ENCODE measurements at regions not wholly inside any gene's neighbourhood (a gene's known extent, or its start where the extent isn't known, plus 50 kb on each side); places are given as distances from the start of the nearest gene placed in this dataset.
A peak's percentile ranks its signal among the peaks of the same experiment; 100 is the strongest.

DNA sequence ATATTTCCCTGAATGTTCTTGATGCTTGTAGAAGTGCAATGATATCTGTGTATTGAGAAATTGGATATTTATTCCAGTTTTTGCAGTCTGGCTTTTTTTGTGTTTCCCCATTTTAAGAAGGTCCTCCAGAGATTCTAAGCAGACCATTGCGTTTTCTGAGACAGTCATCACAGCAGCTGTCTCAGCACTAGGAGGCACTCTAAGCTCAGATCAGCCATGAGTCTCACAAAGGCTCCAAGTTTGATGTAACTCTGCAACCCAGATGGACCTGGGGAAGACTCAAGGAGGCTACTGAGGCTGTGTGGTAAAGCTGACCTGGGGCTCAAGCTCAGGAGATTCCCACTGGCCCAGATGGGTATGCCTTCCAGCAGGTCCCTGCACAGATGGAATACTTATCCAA lies 89.3 kb upstream of the CYLC1 start:
- Histone ChIP-seq H3K79me2 (ENCODE audit: insufficient read depth, low read length) (no peaks in the 10 kb centered on the region), H3K23ac (ENCODE audit: insufficient read length, low read depth, low read length) (no peak overlapping the region), H2BK5ac (ENCODE audit: insufficient read length, low read length) (no peak overlapping the region), H3K4me2 (ENCODE audit: insufficient read depth, insufficient read length, low read length) (no peak overlapping the region), H2BK15ac (ENCODE audit: low read depth, low read length) (no peak overlapping the region), H3K9me3 (ENCODE audit: control insufficient read depth, low read depth, low read length) (peaks cover 7% of the 10 kb centered on the region), H3K27me3 (ENCODE audit: insufficient read depth, low read length) (no peaks in the 10 kb centered on the region), H2BK120ac (ENCODE audit: low read depth, low read length, poor library complexity, severe bottlenecking) (no peak overlapping the region), H2BK20ac (ENCODE audit: low read depth, low read length, poor library complexity, severe bottlenecking) (no peak overlapping the region), H4K91ac (ENCODE audit: insufficient read length, low read depth, low read length) (no peak overlapping the region), H4K20me1 (ENCODE audit: control insufficient read depth, insufficient read depth, insufficient read length) (no peaks in the 10 kb centered on the region), H2AFZ (ENCODE audit: low read length) (no peak overlapping the region), H3K18ac (ENCODE audit: insufficient read length, low read depth, low read length) (no peak overlapping the region), H3T11ph (ENCODE audit: low read length) (no peak overlapping the region), H3K79me1 (ENCODE audit: insufficient read depth, low read depth, low read length, poor library complexity, severe bottlenecking) (no peaks in the 10 kb centered on the region), H3K14ac (ENCODE audit: insufficient read depth, low read length) (no peak overlapping the region), H4K5ac (ENCODE audit: insufficient read length, low read depth, low read length) (no peak overlapping the region), H3K4ac (ENCODE audit: low read depth, low read length) (no peak overlapping the region), H2AK5ac (ENCODE audit: insufficient read length, low read length) (no peak overlapping the region), H3K9ac (ENCODE audit: extremely low read depth, insufficient read length, low read length) (no peak overlapping the region), H2BK12ac (ENCODE audit: insufficient read length, low read depth, low read length) (no peak overlapping the region), H3K56ac (ENCODE audit: insufficient read length, low read depth, low read length) (no peak overlapping the region), H3K4me1 (ENCODE audit: insufficient read depth, low read length) (no peaks in the 10 kb centered on the region), H3K23me2 (ENCODE audit: insufficient read length, low read depth, low read length, poor library complexity, severe bottlenecking) (no peaks in the 10 kb centered on the region), H3K27ac (ENCODE audit: insufficient read length, low read depth, low read length) (no peak overlapping the region), H4K8ac (replicated peaks; ENCODE audit: insufficient read length, low read depth, low read length) (no peak overlapping the region)
- Mint-ChIP-seq H3K27me3 (ENCODE audit: low read depth) (no peaks in the 10 kb centered on the region), H3K36me3 (ENCODE audit: insufficient read depth in 1 of 3, low read depth in 3 of 3) (no peaks in the 10 kb centered on the region; a peak in 1 of 7 replicates), H3K4me1 (no peaks in the 10 kb centered on the region), H3K27ac (no peak overlapping the region), H3K9me3 (peaks cover 52 to 62% of the 10 kb centered on the region in 2 experiments), H3K4me3 (no peak overlapping the region)
- WGBS (ENCODE audit: extremely low coverage, insufficient read length, low lambda C conversion rate), result no CpG with 5 or more reads among the region's 1 CpG
- peak; percentile 33 for DNase-seq
- TF ChIP-seq, protein P1, sequence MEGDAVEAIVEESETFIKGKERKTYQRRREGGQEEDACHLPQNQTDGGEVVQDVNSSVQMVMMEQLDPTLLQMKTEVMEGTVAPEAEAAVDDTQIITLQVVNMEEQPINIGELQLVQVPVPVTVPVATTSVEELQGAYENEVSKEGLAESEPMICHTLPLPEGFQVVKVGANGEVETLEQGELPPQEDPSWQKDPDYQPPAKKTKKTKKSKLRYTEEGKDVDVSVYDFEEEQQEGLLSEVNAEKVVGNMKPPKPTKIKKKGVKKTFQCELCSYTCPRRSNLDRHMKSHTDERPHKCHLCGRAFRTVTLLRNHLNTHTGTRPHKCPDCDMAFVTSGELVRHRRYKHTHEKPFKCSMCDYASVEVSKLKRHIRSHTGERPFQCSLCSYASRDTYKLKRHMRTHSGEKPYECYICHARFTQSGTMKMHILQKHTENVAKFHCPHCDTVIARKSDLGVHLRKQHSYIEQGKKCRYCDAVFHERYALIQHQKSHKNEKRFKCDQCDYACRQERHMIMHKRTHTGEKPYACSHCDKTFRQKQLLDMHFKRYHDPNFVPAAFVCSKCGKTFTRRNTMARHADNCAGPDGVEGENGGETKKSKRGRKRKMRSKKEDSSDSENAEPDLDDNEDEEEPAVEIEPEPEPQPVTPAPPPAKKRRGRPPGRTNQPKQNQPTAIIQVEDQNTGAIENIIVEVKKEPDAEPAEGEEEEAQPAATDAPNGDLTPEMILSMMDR (conservative IDR thresholded peaks at IDR 0.05), result peak; percentile 58; the same call in 2 of the 3 replicates

Measured in H9 (cell line).